GM21528 (cell line): ENCODE measurements at regions not wholly inside any gene's neighbourhood (a gene's known extent, or its start where the extent isn't known, plus 50 kb on each side); places are given as distances from the start of the nearest gene placed in this dataset.

Experiments
- ATAC-seq: cut with Tn5 transposase; IDR thresholded peaks from one replicate; pipeline ENCODE4 v1.9.1; 2021; ENCODE audit warnings: mild to moderate bottlenecking, moderate library complexity; ENCODE audit not compliant: unreplicated experiment, low FRiP score

GRCh38 chr4:16967722-16968121 lies 69.3 kb upstream of the LDB2 start:
- no peak for ATAC-seq

- no peak for ATAC-seq
These were observed 60.9 kb upstream of the LDB2 start for GRCh38 chr4:16959305-16959704.

GRCh38 chr4:16952896-16953630 lies 54.6 kb upstream of the LDB2 start:
- no peak for ATAC-seq

- no peak for ATAC-seq
These were observed 54.0 kb upstream of the LDB2 start for GRCh38 chr4:16952462-16952871.
